ENCODE measurements at regions not wholly inside any gene's neighbourhood (a gene's known extent, or its start where the extent isn't known, plus 50 kb on each side); places are given as distances from the start of the nearest gene placed in this dataset.
A peak's percentile ranks its signal among the peaks of the same experiment; 100 is the strongest.

- no peak overlapping the region for H3K4me3 ChIP-seq
- intact Hi-C loops (cut with DNase I), result no loop called here
Observed at GRCh38 chr4:126616795-126617194, 1016.0 kb upstream of the INTU start.

GRCh38 chr4:126627255-126627654 lies 1005.5 kb upstream of the INTU start:
- intact Hi-C loops (cut with DNase I), result no loop called here
- Histone ChIP-seq H3K27me3 (no peaks in the 10 kb centered on the region), H3K9me3 (no peaks in the 10 kb centered on the region), H3K4me1 (no peaks in the 10 kb centered on the region), H3K36me3 (no peaks in the 10 kb centered on the region), H3K27ac (no peak overlapping the region), H3K4me3 (no peak overlapping the region)
- TF ChIP-seq CTCF (IDR thresholded peaks at IDR 0.05) (no peak), POLR2A (IDR thresholded peaks at IDR 0.05) (no peak), POLR2AphosphoS5 (IDR thresholded peaks at IDR 0.05; ENCODE audit: insufficient read depth in 1 of 2, low read depth in 1 of 2) (no peak)
- no peak for DNase-seq (ENCODE audit: extremely low spot score in 2 of 2)

More at GRCh38 chr4:126616795-126617194, 1016.0 kb upstream of the INTU start:
- Histone ChIP-seq H3K27me3 (no peaks in the 10 kb centered on the region), H3K4me1 (no peaks in the 10 kb centered on the region), H3K9me3 (no peaks in the 10 kb centered on the region), H3K36me3 (no peaks in the 10 kb centered on the region), H3K27ac (no peak overlapping the region)
- TF ChIP-seq POLR2A (IDR thresholded peaks at IDR 0.05) (no peak), POLR2AphosphoS5 (IDR thresholded peaks at IDR 0.05; ENCODE audit: insufficient read depth in 1 of 2, low read depth in 1 of 2) (no peak), CTCF (IDR thresholded peaks at IDR 0.05) (no peak)
- DNase-seq (ENCODE audit: extremely low spot score in 2 of 2), result no peak

GRCh38 chr4:126628933-126629332 lies 1003.8 kb upstream of the INTU start:
- no peak for TF ChIP-seq POLR2AphosphoS5 (IDR thresholded peaks at IDR 0.05; ENCODE audit: insufficient read depth in 1 of 2, low read depth in 1 of 2)
- TF ChIP-seq POLR2A (IDR thresholded peaks at IDR 0.05), result no peak
- TF ChIP-seq CTCF (IDR thresholded peaks at IDR 0.05), result no peak
- no peaks in the 10 kb centered on the region for H3K4me1 ChIP-seq
- intact Hi-C loops (cut with DNase I), result no loop called here

GRCh38 chr4:126630230-126630629 lies 1002.5 kb upstream of the INTU start:
- DNase-seq (ENCODE audit: extremely low spot score in 2 of 2), result no peak
- Histone ChIP-seq H3K9me3 (no peaks in the 10 kb centered on the region), H3K4me3 (peak overlapping the region in 1 of 2 donors; percentile 9), H3K27ac (no peak overlapping the region), H3K4me1 (no peaks in the 10 kb centered on the region), H3K27me3 (no peaks in the 10 kb centered on the region), H3K36me3 (no peaks in the 10 kb centered on the region)
- TF ChIP-seq POLR2A (IDR thresholded peaks at IDR 0.05) (no peak), POLR2AphosphoS5 (IDR thresholded peaks at IDR 0.05; ENCODE audit: insufficient read depth in 1 of 2, low read depth in 1 of 2) (no peak), CTCF (IDR thresholded peaks at IDR 0.05) (no peak)
- intact Hi-C loops (cut with DNase I), result no loop called here

More at GRCh38 chr4:126628933-126629332, 1003.8 kb upstream of the INTU start:
- no peak overlapping the region for H3K4me3 ChIP-seq
- no peaks in the 10 kb centered on the region for H3K27me3 ChIP-seq
- no peaks in the 10 kb centered on the region for H3K9me3 ChIP-seq
- no peak for DNase-seq (ENCODE audit: extremely low spot score in 2 of 2)
- H3K36me3 ChIP-seq, result no peaks in the 10 kb centered on the region
- H3K27ac ChIP-seq, result no peak overlapping the region

GRCh38 chr4:126633306-126633705 lies 999.5 kb upstream of the INTU start:
- no peak for DNase-seq (ENCODE audit: extremely low spot score in 2 of 2)
- no peak for TF ChIP-seq CTCF (IDR thresholded peaks at IDR 0.05)
- no peak for TF ChIP-seq POLR2AphosphoS5 (IDR thresholded peaks at IDR 0.05; ENCODE audit: insufficient read depth in 1 of 2, low read depth in 1 of 2)
- no peak for TF ChIP-seq POLR2A (IDR thresholded peaks at IDR 0.05)
- no peaks in the 10 kb centered on the region for H3K36me3 ChIP-seq
- no peaks in the 10 kb centered on the region for H3K27me3 ChIP-seq
- H3K4me1 ChIP-seq, result no peaks in the 10 kb centered on the region
- no peak overlapping the region for H3K4me3 ChIP-seq
- intact Hi-C loops (cut with DNase I), result no loop called here
- no peak overlapping the region for H3K27ac ChIP-seq
- no peaks in the 10 kb centered on the region for H3K9me3 ChIP-seq
